ENCODE measurements at regions not wholly inside any gene's neighbourhood (a gene's known extent, or its start where the extent isn't known, plus 50 kb on each side); places are given as distances from the start of the nearest gene placed in this dataset.

DNA sequence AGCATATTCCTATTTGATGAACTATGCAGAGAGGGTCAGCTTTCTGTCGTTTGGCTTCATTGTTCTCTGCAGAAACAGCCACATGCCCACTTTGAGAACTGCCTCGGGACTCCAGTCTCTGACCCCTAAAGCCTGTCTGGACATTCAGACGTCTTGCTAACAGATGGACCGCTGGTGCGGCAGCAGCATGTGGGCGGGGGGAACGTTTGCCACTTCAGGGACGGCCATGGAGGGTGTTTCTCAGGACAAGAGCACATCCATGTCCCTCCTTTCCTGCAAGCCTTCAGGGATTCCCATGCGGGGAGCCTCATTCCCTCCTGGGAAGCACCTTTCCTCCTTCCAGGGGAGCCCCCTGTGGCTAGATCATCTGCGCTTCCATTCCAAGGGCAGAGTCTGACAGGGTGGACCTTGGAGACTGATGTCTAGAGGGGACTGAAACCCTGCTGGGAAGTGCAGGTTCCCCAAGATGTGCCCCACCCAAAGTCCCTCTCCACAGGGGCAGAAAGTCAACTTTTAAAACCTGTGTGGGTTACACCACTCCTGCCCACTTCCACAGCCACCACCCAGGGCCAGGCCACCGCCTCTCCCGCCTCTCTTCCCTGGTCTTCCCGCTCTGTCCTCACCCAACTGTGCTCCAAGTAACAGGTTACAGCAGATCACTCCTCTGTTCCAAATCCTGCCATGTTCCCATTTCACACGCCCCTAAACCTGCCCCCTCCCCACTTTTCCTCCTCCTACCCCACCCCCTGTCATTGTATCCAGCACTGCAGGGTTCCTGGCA is 94.8 kb upstream of the PMEPA1 start:
- Histone ChIP-seq H2BK5ac (ENCODE audit: low read depth, low read length, poor library complexity) (peak overlapping the region; percentile 23), H4K12ac (ENCODE audit: low read depth, low read length) (no peak overlapping the region), H3K4me1 (ENCODE audit: control insufficient read depth in 1 of 2, insufficient read depth in 2 of 2, low read length in 2 of 2) (peaks cover 38% of the 10 kb centered on the region in 2 experiments), H3K79me2 (ENCODE audit: control insufficient read depth, insufficient read depth, low read length, poor library complexity) (peaks cover 2% of the 10 kb centered on the region), H3K18ac (ENCODE audit: low read length) (no peak overlapping the region), H3K23ac (ENCODE audit: low read length) (no peak overlapping the region), H3K4ac (ENCODE audit: low read depth, low read length) (no peak overlapping the region), H2AFZ (ENCODE audit: insufficient read depth, low read length, poor library complexity) (no peak overlapping the region), H3K79me1 (ENCODE audit: low read length) (peaks cover 36% of the 10 kb centered on the region), H2BK120ac (ENCODE audit: insufficient read depth, low read length, poor library complexity) (peak overlapping the region; percentile 6), H4K91ac (ENCODE audit: low read depth, low read length) (peak overlapping the region; percentile 10), H3K14ac (ENCODE audit: low read length) (no peak overlapping the region), H3K4me2 (ENCODE audit: low read length) (no peak overlapping the region), H2BK12ac (ENCODE audit: low read length) (peak overlapping the region; percentile 84), H4K8ac (ENCODE audit: low read depth, low read length) (peak overlapping the region; percentile 15), H3K27ac (ENCODE audit: low read depth, low read length) (no peak overlapping the region), H2AK5ac (ENCODE audit: low read length) (peak overlapping the region; percentile 63), H3K36me3 (ENCODE audit: control insufficient read depth in 1 of 2, insufficient read depth in 2 of 2, low read length in 2 of 2) (no peaks in the 10 kb centered on the region), H3K9ac (ENCODE audit: low read length) (no peak overlapping the region), H3K9me3 (ENCODE audit: insufficient read depth, low read depth, low read length) (peaks cover 2% of the 10 kb centered on the region), H3K27me3 (ENCODE audit: insufficient read depth, low read length) (no peaks in the 10 kb centered on the region), H3K4me3 (ENCODE audit: low read depth, low read length) (no peak overlapping the region)
- DNase-seq, result no peak
- no CpG with 5 or more reads among the region's 14 CpGs for WGBS (ENCODE audit: extremely low coverage, insufficient coverage, insufficient read length)

DNA sequence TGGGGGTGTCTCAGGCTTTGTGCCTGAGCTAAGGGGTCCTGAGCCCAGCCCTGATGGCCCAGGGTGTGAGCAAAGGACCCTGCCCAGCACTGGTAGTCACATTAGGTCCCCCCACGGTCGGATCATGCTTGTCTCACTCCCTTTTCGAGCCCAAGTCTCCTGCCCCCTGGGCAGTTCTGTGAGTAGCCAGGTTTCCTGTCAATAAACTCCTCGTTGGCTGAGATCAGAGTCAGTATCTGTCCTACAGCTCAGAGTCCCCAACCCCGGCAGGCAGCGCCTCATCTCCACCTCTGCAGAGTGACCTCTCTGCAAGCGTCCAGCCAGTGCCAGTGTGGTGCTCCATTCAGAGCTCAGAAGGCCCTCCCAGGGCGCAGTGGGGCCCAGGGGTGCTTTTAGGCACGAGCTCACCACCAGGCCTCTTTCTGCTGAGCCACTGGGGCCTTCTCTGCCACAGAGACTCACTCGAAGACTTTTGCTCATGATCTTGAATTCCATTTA is 93.7 kb upstream of the PMEPA1 start:
- DNase-seq, result no peak
- no CpG with 5 or more reads among the region's 10 CpGs for WGBS (ENCODE audit: extremely low coverage, insufficient coverage, insufficient read length)
- Histone ChIP-seq H3K18ac (ENCODE audit: low read length) (peak overlapping the region; percentile 30), H3K4me1 (ENCODE audit: control insufficient read depth in 1 of 2, insufficient read depth in 2 of 2, low read length in 2 of 2) (peaks cover 28% of the 10 kb centered on the region in 2 experiments), H2BK120ac (ENCODE audit: insufficient read depth, low read length, poor library complexity) (peak overlapping the region; percentile 4), H3K36me3 (ENCODE audit: control insufficient read depth in 1 of 2, insufficient read depth in 2 of 2, low read length in 2 of 2) (no peaks in the 10 kb centered on the region), H2BK5ac (ENCODE audit: low read depth, low read length, poor library complexity) (no peak overlapping the region), H2AFZ (ENCODE audit: insufficient read depth, low read length, poor library complexity) (no peak overlapping the region), H2AK5ac (ENCODE audit: low read length) (no peak overlapping the region), H3K27ac (ENCODE audit: low read depth, low read length) (no peak overlapping the region), H3K4me3 (ENCODE audit: low read depth, low read length) (no peak overlapping the region), H3K9ac (ENCODE audit: low read length) (no peak overlapping the region), H4K8ac (ENCODE audit: low read depth, low read length) (no peak overlapping the region), H3K4ac (ENCODE audit: low read depth, low read length) (no peak overlapping the region), H4K91ac (ENCODE audit: low read depth, low read length) (peak overlapping the region; percentile 50), H3K79me1 (ENCODE audit: low read length) (peaks cover 28% of the 10 kb centered on the region), H2BK12ac (ENCODE audit: low read length) (peak overlapping the region; percentile 35), H3K27me3 (ENCODE audit: insufficient read depth, low read length) (no peaks in the 10 kb centered on the region), H3K79me2 (ENCODE audit: control insufficient read depth, insufficient read depth, low read length, poor library complexity) (peaks cover 2% of the 10 kb centered on the region), H4K12ac (ENCODE audit: low read depth, low read length) (no peak overlapping the region), H3K14ac (ENCODE audit: low read length) (no peak overlapping the region), H3K23ac (ENCODE audit: low read length) (no peak overlapping the region), H3K4me2 (ENCODE audit: low read length) (no peak overlapping the region), H3K9me3 (ENCODE audit: insufficient read depth, low read depth, low read length) (peaks cover 2% of the 10 kb centered on the region)

DNA sequence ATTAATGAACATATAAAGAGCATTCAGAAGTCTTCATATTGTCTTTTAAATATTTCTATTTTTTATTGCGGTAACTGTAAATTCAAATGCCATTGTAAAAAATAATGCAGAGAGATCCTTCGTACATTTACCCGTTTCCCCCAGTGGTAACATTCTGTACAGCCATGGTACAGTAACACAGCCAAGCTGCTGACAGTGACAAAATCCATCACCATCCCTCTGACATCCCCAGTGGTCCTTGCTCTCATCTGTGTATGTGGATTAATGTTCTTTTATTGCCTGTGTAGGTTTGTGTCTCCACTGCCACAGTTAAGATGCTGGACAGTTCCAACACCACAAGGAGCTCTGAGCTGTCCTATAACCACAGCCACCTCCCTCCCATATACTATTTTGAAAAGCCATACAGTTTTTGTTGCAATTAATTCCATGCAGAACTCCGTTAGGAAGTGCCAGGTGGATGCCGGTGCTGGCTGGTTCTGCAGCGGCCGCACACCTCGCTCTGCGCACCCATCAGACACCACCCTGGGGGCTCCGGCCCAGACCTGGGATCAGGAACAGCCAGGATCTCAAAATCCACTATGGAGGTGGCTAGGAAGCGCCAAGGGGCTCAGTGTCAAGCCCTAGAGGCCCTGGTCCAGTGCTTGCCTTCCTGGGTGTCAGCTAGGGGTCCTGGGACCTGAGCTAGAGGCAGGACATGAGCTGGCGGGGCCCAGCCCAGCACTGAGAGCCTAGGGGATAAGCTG is 93.1 kb upstream of the PMEPA1 start:
- Histone ChIP-seq H3K14ac (ENCODE audit: low read length) (no peak overlapping the region), H3K23ac (ENCODE audit: low read length) (no peak overlapping the region), H2BK5ac (ENCODE audit: low read depth, low read length, poor library complexity) (no peak overlapping the region), H4K12ac (ENCODE audit: low read depth, low read length) (no peak overlapping the region), H4K91ac (ENCODE audit: low read depth, low read length) (peak overlapping the region; percentile 50), H3K18ac (ENCODE audit: low read length) (no peak overlapping the region), H3K79me1 (ENCODE audit: low read length) (peaks cover 22% of the 10 kb centered on the region), H3K27ac (ENCODE audit: low read depth, low read length) (no peak overlapping the region), H3K9ac (ENCODE audit: low read length) (no peak overlapping the region), H3K4ac (ENCODE audit: low read depth, low read length) (no peak overlapping the region), H2AFZ (ENCODE audit: insufficient read depth, low read length, poor library complexity) (no peak overlapping the region), H2BK120ac (ENCODE audit: insufficient read depth, low read length, poor library complexity) (no peak overlapping the region), H3K27me3 (ENCODE audit: insufficient read depth, low read length) (no peaks in the 10 kb centered on the region), H4K8ac (ENCODE audit: low read depth, low read length) (no peak overlapping the region), H3K4me3 (ENCODE audit: low read depth, low read length) (no peak overlapping the region), H2BK12ac (ENCODE audit: low read length) (no peak overlapping the region), H3K79me2 (ENCODE audit: control insufficient read depth, insufficient read depth, low read length, poor library complexity) (no peaks in the 10 kb centered on the region), H3K36me3 (ENCODE audit: control insufficient read depth in 1 of 2, insufficient read depth in 2 of 2, low read length in 2 of 2) (no peaks in the 10 kb centered on the region), H3K4me2 (ENCODE audit: low read length) (no peak overlapping the region), H3K4me1 (ENCODE audit: control insufficient read depth in 1 of 2, insufficient read depth in 2 of 2, low read length in 2 of 2) (peaks cover 22% of the 10 kb centered on the region in 2 experiments), H2AK5ac (ENCODE audit: low read length) (no peak overlapping the region), H3K9me3 (ENCODE audit: insufficient read depth, low read depth, low read length) (peaks cover 2% of the 10 kb centered on the region)
- no CpG with 5 or more reads among the region's 12 CpGs for WGBS (ENCODE audit: extremely low coverage, insufficient coverage, insufficient read length)
- DNase-seq, result no peak

DNA sequence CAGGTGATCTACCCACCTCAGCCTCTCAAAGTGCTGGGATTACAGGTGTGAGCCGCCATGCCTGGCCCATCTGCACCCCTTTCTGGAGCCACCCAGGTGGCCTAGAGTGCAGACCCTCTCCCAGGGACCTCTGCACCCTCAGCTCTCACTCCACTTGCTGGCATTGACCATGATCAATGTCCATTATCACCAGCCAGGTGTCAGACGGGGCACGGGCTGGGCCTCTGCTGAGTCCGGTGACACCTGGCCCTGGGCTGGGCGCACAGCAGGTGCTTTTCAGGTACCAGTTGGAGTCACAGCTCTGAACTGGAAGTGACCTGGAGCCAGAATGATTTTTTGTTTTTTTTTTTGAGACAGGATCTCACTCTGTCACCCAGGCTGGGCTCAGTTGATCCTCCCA is 91.8 kb upstream of the PMEPA1 start:
- H3K18ac ChIP-seq (ENCODE audit: low read length), result no peak overlapping the region
- no peak overlapping the region for H3K23ac ChIP-seq (ENCODE audit: low read length)
- H3K79me2 ChIP-seq (ENCODE audit: control insufficient read depth, insufficient read depth, low read length, poor library complexity), result no peaks in the 10 kb centered on the region
- no peak overlapping the region for H2AFZ ChIP-seq (ENCODE audit: insufficient read depth, low read length, poor library complexity)
- H2BK5ac ChIP-seq (ENCODE audit: low read depth, low read length, poor library complexity), result no peak overlapping the region
- H3K9me3 ChIP-seq (ENCODE audit: insufficient read depth, low read depth, low read length), result no peaks in the 10 kb centered on the region
- no peak for DNase-seq
- no peaks in the 10 kb centered on the region for H3K27me3 ChIP-seq (ENCODE audit: insufficient read depth, low read length)
- no peak overlapping the region for H4K91ac ChIP-seq (ENCODE audit: low read depth, low read length)
- H4K8ac ChIP-seq (ENCODE audit: low read depth, low read length), result no peak overlapping the region
- H2BK12ac ChIP-seq (ENCODE audit: low read length), result no peak overlapping the region
- no peak overlapping the region for H2BK120ac ChIP-seq (ENCODE audit: insufficient read depth, low read length, poor library complexity)
- no peak overlapping the region for H3K27ac ChIP-seq (ENCODE audit: low read depth, low read length)
- H3K4me3 ChIP-seq (ENCODE audit: low read depth, low read length), result no peak overlapping the region
- no peak overlapping the region for H3K14ac ChIP-seq (ENCODE audit: low read length)
- no peak overlapping the region for H3K4me2 ChIP-seq (ENCODE audit: low read length)
- no peak overlapping the region for H3K4ac ChIP-seq (ENCODE audit: low read depth, low read length)
- no peaks in the 10 kb centered on the region for H3K36me3 ChIP-seq (ENCODE audit: control insufficient read depth in 1 of 2, insufficient read depth in 2 of 2, low read length in 2 of 2)
- WGBS (ENCODE audit: extremely low coverage, insufficient coverage, insufficient read length), result no CpG with 5 or more reads among the region's 5 CpGs
- peaks cover 10 to 11% of the 10 kb centered on the region in 2 experiments for H3K4me1 ChIP-seq (ENCODE audit: control insufficient read depth in 1 of 2, insufficient read depth in 2 of 2, low read length in 2 of 2)
- no peak overlapping the region for H4K12ac ChIP-seq (ENCODE audit: low read depth, low read length)
- H2AK5ac ChIP-seq (ENCODE audit: low read length), result no peak overlapping the region
- peaks cover 11% of the 10 kb centered on the region for H3K79me1 ChIP-seq (ENCODE audit: low read length)
- no peak overlapping the region for H3K9ac ChIP-seq (ENCODE audit: low read length)
